ENCODE measurements at regions not wholly inside any gene's neighbourhood (a gene's known extent, or its start where the extent isn't known, plus 50 kb on each side); places are given as distances from the start of the nearest gene placed in this dataset.

- peak; percentile 29 for TF ChIP-seq CTCF (IDR thresholded peaks at IDR 0.05; ENCODE audit: low read depth, low read length, missing control alignments)
- Histone ChIP-seq H3K36me3 (replicated peaks) (no peaks in the 10 kb centered on the region), H3K27me3 (replicated peaks) (no peaks in the 10 kb centered on the region), H3K27ac (no peak overlapping the region), H3K4me3 (ENCODE audit: low read depth, low read length) (no peak overlapping the region)
- in situ Hi-C loops (cut with HindIII; ENCODE audit: low pct_ligation_motif_present, low sequenced_read_pairs): no loop called here
- DNase-seq: no peak
Measured at GRCh38 chr6:24994812-24995211, 59.1 kb upstream of the RIPOR2 start.

- no peak for TF ChIP-seq CTCF (IDR thresholded peaks at IDR 0.05; ENCODE audit: low read depth, low read length, missing control alignments)
- no peaks in the 10 kb centered on the region for H3K36me3 ChIP-seq (replicated peaks)
- no peaks in the 10 kb centered on the region for H3K27me3 ChIP-seq (replicated peaks)
- H3K27ac ChIP-seq: no peak overlapping the region
- no peak overlapping the region for H3K4me3 ChIP-seq (ENCODE audit: low read depth, low read length)
- in situ Hi-C loops (cut with HindIII; ENCODE audit: low pct_ligation_motif_present, low sequenced_read_pairs): no loop called here
- no peak for DNase-seq
Measured at GRCh38 chr6:24995270-24995669, 59.5 kb upstream of the RIPOR2 start.

GRCh38 chr6:24996269-24996836 lies 60.6 kb upstream of the RIPOR2 start:
- DNase-seq: no peak
- in situ Hi-C loops (cut with HindIII; ENCODE audit: low pct_ligation_motif_present, low sequenced_read_pairs): no loop called here
- Histone ChIP-seq H3K36me3 (replicated peaks) (no peaks in the 10 kb centered on the region), H3K4me3 (ENCODE audit: low read depth, low read length) (no peak overlapping the region), H3K27me3 (replicated peaks) (no peaks in the 10 kb centered on the region), H3K27ac (no peak overlapping the region)
- no peak for TF ChIP-seq CTCF (IDR thresholded peaks at IDR 0.05; ENCODE audit: low read depth, low read length, missing control alignments)

- DNase-seq: no peak
- no peak overlapping the region for H3K27ac ChIP-seq
- in situ Hi-C loops (cut with HindIII; ENCODE audit: low pct_ligation_motif_present, low sequenced_read_pairs): no loop called here
- TF ChIP-seq CTCF (IDR thresholded peaks at IDR 0.05; ENCODE audit: low read depth, low read length, missing control alignments): no peak
- no peak overlapping the region for H3K4me3 ChIP-seq (ENCODE audit: low read depth, low read length)
- H3K27me3 ChIP-seq (replicated peaks): no peaks in the 10 kb centered on the region
- no peaks in the 10 kb centered on the region for H3K36me3 ChIP-seq (replicated peaks)
Measured at GRCh38 chr6:24997231-24997630, 61.5 kb upstream of the RIPOR2 start.

GRCh38 chr6:24997905-24998304 lies 62.1 kb upstream of the RIPOR2 start:
- no peak for DNase-seq
- Histone ChIP-seq H3K27ac (no peak overlapping the region), H3K27me3 (replicated peaks) (no peaks in the 10 kb centered on the region), H3K36me3 (replicated peaks) (no peaks in the 10 kb centered on the region), H3K4me3 (ENCODE audit: low read depth, low read length) (no peak overlapping the region)
- no peak for TF ChIP-seq CTCF (IDR thresholded peaks at IDR 0.05; ENCODE audit: low read depth, low read length, missing control alignments)
- in situ Hi-C loops (cut with HindIII; ENCODE audit: low pct_ligation_motif_present, low sequenced_read_pairs): no loop called here
